Left renal pelvis (tissue), 4 donors: ENCODE measurements at regions not wholly inside any gene's neighbourhood (a gene's known extent, or its start where the extent isn't known, plus 50 kb on each side); places are given as distances from the start of the nearest gene placed in this dataset.
"Not testable (repeated sequence)": the region's sequence is repeated elsewhere in the genome, so short reads cannot be mapped to it uniquely, and the experiment has no call there.

ENCODE experiments used
- DNase-seq, 4 donors: peaks; one replicate each; pipeline ENCODE4 v3.0.0-alpha.2; 2013; ENCODE audit warnings: low read depth in 4 of 4, low spot score in 3 of 4

DNA sequence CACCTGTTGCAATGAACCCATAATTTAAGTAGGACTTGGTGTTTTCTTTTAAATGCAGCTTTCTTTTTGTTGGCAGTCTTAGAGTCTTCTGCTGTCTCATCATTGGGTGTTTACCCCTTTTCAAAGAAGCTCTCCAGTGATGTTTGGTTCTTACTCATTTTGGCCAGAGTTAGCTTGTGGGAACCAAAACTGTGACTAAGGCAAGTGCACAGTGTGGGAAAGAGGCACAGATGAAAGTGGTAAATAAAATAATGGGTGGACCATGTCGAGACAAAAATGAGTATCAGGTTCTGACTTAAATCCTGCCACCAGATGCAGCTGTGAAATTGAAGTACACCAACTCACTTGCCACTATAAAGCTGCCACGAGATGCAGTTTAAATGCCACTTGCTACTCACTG is 615.4 kb upstream of the MIS18BP1 start:
- no peak for DNase-seq

DNA sequence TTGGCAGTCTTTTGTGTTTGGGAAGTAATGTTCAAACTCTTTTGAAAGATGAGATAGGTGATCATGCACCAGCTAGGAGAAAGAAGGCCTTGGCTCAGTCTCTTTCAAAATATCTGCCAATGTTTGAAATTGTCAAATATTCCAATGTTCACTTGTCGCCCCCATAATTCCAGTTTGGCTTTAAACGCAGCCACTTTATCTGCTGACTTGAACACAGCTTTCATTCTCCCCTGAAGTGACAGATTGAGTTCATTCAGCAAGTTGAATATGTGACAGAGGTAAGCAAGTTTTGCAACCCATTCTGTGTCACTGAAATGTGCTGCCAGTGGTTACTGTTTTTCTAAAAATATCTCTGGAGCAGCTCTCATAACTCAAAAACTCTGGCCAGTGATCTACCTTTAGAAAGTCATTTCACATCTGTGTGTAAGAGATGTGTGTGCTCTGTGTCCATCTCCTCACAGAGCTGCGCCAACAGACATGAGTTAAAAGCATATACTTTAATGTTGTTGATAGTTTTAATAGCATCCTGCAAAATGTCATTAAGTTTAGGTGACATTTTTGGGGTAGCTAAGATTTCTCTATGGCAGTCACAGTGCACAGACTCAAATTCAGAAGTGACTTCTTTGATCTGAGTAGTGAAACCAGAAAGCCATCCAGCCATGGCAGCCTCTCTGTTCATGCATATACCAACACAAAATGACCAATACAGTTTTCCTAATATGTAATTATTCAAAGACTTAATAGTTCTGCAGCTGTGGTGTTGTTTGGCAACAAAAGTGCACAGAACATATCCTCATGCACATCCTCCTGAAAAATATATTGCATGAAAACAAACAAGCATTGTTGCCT is 614.3 kb upstream of the MIS18BP1 start:
- DNase-seq: no peak

DNA sequence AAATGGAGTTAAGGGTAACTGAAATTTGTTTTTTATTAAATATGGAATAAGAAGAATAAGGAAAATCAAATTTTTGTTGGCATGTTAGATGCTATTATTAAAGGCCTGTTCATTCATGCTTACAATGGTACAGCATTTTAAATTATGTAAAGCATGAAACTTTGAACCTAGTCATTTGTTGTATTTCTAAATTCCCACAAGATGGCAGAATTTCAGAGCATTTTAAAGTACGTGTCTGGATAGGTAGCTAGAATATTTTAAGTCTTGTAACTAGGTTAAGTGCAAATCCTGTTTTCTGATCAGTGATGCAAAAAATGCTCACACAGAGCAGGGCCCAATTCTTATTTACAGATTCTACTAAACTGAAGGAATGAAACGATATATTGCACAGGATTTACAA is 585.6 kb upstream of the MIS18BP1 start:
- DNase-seq: peak in 3 of 4 donors; percentile 1 to 11 (median 5)

DNA sequence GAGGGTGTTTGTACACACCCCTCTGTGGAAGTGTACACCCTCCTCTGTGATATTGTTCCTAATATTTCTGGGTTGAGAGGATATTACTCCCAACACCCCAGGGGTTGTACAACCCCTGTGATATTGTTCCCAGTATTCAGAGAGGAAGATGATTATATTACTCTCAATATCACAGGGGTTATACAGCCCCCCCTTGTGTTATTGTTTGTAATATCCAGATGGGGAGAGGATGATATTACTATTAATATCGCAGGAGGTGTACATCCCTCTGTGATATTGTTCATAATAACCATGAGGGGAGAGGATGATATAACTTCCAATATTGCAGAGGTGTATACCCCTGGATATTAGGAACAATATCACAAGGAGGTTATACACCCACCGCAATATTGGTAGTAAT is 566.1 kb upstream of the MIS18BP1 start:
- DNase-seq: no peak

DNA sequence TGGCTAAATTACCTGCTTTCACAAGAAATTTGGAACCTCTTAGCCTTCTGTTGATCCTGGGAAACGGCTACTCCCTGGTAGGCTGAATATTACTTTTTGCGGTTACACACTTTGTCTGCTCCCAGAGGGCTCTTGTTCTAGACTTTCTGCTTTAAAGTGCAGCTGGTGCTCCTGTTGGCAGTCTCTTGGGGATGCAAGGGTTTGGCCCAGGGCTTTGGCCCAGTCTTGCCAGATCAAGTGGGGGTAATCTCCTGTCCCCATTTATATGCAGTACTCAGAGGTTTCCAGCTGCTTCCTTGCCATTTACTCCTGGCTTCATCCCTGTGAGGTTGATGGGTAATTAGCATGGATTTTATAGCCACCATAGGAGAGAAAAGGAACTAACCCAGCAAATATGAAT is 558.2 kb upstream of the MIS18BP1 start:
- DNase-seq: no peak

DNA sequence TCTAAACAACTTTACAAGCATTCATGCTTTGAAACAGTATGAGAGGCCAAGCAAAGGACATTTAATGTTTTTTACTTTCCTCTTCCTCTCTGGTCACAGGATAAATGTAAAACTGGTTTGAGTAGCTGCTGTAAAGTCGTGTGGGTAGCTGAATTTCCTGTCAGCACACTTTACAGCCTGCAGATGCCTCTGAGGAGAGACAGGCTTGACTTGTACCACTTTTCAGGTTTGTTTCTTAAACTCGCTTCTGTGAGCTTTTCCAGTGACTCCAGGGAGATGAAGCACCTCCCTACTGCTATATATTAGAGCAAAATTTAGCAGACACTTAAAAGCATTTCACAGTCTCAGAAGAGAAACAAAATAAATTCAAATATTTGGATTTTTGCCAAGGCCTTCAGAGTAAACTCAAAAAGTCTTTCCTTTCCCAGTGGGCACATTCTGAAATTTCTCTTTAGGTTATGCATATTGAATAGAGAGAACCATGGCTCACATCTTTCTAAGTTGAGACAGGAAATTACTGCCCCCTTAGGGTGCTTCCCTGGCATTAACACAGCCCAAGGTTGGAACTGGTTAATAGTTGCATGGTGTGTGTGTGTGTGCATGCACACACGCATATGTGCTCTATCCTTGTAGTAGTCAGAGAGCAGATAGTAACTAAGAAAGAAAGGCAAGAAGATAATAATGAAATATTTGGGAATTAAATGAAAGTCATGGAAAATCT is 557.3 kb upstream of the MIS18BP1 start:
- peak in 2 of 4 donors; percentile 8 to 12 for DNase-seq

DNA sequence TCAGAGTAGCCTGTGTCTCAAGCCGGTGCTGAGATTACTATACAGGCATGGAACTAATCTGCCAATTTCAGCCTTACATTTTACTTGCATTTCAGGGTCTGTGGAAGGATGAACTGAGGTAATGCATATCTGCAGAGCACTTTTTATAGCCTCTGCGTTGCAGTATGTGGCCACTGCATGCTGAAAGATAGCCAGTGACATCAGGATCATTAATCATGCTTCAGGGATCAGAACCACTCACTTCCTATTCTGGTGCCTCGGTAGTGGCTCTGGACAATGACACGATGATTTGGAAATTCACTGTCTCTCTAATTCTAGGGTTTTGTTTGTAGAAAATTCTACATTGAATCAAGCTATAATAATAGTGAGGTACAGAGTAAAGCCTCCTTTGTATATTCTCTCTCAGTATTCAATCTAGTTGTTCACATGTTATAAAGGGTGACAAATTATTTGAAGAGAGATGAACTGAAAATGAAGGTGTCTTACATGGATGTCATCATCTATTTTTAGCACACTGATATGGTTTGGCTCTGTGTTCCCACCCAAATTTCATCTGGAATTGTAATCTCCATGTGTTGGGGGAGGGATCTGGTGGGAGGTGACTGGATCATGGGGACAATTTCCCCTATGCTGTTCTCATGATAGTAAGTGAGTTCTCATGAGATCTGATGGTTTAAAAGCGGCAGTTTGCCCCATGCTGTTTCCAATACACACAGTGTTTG is 554.3 kb upstream of the MIS18BP1 start:
- DNase-seq: no peak

DNA sequence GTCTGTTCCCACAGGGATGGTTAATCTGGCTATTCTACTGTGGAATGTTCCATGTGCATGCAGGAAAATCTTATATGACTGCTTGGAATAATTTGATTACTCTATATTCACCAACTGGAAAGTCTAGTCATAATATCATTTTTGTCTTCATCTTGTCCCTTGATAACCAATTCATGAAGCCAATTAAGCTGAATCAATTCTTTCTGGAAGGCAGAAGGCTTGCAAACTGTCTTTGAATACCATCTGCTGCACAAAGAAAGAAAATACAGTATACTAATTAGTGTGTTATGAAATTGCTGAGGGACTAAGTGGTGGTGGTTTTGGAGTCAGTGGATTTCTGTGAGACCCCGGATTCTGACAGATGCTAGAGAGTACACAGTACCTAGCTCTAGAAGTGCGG is 546.5 kb upstream of the MIS18BP1 start:
- no peak for DNase-seq

DNA sequence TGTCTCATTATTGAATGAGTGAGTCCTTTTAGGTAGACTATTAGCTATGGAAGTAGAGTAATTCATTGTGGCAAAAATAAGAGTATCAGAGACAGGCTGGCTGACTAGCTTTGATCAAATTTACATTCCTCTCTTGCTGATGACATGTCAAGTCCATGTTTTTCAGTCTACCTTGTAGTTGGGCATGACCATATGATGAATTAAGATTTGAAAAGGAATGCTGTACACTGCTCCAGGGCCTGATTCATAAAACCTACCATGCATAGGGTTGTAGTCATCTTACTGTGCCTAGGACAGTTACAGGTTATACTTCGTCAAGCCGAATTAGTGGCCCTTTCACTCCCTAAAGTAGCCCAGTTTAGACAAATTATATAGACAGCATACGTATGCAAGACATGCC is 545.7 kb upstream of the MIS18BP1 start:
- no peak for DNase-seq

DNA sequence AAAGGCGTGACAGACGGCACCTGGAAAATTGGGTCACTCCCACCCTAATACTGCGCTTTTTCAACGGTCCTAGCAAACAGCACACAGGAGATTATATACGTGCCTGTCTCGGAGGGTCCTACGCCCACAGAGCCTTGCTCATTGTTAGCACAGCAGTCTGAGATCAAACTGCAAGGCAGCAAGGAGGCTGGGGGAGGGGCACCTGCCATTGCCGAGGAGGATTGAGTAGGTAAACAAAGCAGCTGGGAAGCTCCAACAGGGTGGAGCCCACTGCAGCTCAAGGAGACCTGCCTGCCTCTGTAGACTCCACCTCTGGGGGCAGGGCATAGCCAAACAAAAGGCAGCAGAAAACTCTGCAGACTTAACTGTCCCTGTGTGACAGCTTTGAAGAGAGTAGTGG is 543.0 kb upstream of the MIS18BP1 start:
- not testable (repeated sequence) for DNase-seq

DNA sequence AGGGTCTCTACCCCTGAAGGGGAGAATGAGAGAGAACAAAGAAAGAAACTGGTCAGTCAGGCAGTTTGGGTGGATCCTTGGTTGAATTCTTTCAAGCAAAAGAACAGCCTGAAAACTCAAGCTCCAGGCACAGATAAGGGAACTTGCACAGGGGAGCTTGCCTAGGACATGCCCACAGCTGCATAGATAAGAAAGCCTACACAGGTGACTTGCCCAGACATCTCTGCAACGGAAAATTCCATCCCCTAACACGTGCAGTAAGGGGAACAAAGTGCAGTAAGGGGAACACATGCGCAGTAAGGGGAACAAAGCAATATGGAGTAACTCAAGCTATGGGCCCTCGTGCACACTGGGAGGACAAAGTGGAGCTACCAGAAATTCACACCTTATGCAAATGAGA is 540.1 kb upstream of the MIS18BP1 start:
- no peak for DNase-seq

DNA sequence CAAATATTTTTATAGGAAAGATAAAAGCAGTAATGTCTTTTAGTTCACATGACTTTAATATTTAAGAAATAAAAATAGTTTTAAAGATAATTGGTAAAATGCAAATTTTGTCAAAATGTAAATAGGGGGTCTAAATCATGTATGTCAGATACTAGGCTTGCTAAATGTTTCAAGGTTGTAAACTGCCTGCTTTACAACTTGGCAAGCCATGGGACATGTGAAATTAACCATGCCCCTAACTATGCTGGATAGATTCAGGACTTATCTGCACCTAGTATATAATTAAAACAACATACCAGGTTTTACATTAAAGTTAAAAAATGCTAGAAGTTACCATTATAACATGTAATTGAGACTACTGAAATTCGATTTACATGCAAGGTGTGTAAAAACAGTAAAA is 537.3 kb upstream of the MIS18BP1 start:
- no peak for DNase-seq

DNA sequence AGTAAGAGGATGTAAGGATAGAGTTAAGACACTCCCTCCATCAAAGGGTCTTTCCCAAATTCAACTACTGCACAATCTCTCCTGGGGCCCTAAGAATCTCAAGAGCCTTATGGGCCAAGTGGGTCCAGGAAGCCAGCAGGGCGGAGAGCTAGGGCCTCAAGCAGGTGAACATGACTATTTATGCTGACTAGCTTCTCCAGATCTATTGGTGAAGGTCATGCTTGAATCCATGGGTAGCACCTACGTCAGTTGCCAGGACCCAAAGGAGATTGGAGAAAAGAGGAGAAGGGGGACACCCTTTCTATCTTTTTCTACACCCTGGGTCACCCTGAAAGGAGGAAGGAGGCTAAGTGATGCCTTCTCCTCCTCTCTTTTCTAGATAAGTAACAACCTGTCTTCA is 534.2 kb upstream of the MIS18BP1 start:
- DNase-seq: no peak

DNA sequence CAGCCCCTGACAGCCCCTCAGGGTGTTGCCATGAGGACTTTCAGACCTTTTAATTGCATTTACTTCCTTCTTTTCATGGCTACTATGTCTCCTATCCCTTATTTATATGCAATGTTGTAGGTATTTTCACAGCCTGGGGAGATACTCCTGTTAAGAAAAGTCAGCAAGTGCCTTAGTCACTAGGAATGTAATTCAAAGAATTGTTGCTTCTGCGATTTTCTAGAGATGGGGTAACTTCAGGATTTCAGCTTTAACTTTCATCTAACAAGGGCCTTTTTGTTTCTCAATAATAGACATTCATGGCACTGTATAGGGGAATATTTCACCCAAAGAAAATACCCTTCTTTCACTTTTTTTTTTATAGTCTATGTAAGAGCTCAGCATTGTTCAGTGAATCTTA is 533.3 kb upstream of the MIS18BP1 start:
- no peak for DNase-seq

DNA sequence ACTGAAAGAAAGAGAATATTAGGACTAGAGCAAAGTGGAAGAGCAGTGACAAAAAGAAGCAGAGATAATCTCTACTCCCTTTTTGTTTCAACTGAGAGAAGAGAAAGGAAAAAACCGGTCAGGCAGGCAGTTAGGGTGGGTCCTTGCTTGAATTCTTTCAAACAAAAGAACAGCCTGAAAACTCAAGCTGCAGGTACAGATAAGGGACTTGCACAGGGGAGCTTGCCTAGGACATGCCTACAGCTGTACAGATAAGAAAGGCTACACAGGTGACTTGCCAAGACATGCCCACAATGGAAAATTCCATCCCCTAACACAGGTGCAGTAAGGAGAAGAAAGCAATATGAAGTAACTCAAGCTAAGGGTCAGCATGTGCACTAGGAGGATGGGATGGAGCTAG is 532.2 kb upstream of the MIS18BP1 start:
- no peak for DNase-seq

DNA sequence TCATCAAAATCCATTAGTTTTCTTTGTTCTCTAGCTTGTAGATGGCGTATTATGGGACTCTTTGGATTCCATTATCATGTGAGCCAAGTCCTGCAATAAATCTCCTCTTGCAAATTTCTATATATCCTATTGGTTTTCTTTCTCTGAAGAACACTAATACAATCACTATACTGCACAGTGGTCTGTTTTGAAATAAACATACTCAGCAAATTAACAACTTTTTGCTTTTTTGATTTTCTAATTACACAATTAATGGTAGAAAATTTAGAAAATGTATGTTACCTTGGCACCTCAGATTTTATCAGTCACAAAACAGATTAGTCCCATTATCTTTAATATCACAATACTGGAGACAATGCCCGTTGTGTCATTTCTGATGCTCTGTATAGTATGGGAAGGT is 513.2 kb upstream of the MIS18BP1 start:
- DNase-seq: no peak

DNA sequence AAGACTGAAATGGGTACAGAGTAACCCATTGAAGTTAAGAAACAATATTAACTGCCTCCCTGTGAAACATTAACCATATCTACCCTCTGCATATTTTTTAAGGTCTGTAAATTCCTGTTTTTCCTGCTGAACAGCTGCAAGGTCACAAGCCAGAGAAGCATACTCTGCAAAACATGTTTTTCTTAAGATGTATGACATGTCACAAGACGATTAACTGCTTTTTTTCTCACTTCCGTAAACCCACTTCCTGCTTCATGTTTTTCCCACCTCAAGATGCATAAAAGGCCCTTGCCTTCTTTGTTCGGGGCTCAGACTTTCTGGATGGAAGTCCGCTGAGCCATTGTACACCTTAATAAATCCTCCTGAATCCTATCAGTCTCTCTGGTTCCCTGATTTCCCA is 504.7 kb upstream of the MIS18BP1 start:
- no peak for DNase-seq

DNA sequence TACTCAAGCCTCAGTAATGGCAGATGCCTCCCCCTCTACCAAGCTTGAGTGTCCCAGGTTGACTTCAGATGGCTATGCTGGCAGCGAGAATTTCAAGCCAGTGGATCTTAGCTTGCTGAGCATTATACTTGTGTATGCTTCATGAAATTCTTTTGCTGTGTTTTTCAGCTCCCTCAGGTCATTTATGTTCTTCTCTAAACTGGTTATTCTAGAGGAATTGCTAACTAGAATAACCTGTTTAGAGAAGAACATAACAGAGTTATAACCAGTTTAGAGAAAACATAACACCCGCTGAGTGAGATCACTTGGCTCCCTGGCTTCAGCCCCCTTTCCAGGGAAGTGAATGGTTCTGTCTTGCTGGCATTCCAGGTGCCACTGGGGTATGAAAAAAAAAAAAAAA is 503.4 kb upstream of the MIS18BP1 start:
- DNase-seq: not testable (repeated sequence)

DNA sequence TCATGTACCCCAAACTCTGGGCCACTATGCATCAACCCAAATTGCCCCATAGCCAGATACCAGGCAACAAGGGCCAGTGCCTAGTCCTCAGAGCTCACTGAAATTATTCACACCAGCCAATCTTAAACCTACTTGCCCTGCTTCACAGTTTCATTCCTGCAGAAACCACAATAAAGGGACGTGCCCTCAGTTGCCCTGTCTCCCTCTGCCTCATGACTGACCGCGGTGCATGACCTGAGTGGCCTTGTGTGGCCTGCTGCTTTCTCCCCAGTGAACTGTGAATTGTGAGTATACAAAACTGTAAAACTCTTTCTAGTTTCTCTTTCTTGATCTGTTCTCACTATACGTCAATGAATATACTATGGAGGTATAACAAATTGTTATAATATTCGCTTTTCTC is 490.9 kb upstream of the MIS18BP1 start:
- DNase-seq: no peak

DNA sequence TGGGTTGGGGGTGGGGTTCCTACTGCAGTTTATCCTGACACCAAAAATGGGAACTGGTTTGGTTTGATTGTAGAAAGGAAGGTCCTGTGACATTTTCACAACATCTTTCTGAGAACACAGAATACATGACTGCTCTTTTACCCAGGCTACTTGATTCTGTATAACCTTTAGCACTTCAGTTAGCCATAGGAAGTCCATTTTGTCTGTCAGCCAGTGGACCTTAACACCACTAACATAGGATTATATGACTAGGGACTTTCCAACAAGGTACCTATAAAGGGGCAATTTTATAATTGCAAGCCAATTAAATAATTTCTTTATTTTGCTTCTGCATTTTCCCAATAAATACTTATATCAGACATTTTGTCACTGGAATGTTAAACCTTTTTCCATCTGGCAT is 489.2 kb upstream of the MIS18BP1 start:
- DNase-seq: no peak

DNA sequence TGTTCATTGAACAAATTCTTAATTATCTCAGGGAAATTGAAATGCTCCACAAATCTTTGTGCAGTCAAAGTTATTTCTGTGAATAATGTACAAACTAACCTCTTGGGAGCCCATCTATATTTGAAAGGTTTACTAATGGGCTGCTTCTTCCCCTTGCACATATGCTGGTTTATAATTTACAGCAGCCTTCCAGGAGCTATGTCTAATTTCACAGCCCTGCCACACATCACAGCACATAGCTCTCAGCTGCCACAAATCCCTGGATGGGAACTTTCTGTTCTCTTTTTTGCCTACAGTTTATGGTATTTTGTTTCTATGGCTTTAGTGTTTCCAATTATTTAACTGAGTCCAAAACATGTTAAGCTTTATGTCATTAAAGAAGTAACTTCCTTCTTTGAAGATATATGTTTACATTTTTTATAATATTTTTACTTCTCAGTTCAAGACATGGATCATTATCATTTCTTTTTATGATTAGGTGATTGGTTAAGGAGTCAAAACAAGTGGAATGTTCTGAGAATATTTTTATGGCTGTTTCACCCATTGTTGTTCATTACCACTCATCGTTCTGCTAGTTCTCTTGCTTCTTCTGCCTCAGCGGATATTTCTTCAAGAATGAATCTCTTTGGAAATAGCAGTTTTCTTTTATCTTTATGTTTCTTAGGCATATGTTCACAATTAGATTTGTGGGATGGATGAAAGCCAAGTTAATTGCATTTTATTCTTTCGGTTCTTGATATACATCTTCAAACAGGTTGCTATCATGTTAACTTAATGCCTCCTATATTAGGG is 475.6 kb upstream of the MIS18BP1 start:
- DNase-seq: peak in 1 of 4 donors; percentile 37
